ENCODE measurements at regions not wholly inside any gene's neighbourhood (a gene's known extent, or its start where the extent isn't known, plus 50 kb on each side); places are given as distances from the start of the nearest gene placed in this dataset.

GRCh38 chr11:110878513-110878912, 166.3 kb upstream of the ARHGAP20 start:
- Histone ChIP-seq H3K4me3 (ENCODE audit: low read depth, low read length) (no peak overlapping the region), H3K27me3 (ENCODE audit: control insufficient read depth, insufficient read depth, low read length) (no peaks in the 10 kb centered on the region), H3K27ac (ENCODE audit: low read depth, low read length) (no peak overlapping the region), H3K9me3 (ENCODE audit: control insufficient read depth, insufficient read depth, low read length) (no peaks in the 10 kb centered on the region)
- DNase-seq (ENCODE audit: low read depth, low spot score), result no peak
- TF ChIP-seq CTCF (IDR thresholded peaks at IDR 0.05; ENCODE audit: low read depth, low read length), result no peak
- POLR2A ChIA-PET, result no interaction called here
- CTCF ChIA-PET, result no interaction called here

GRCh38 chr11:110874437-110875030, 162.3 kb upstream of the ARHGAP20 start:
- H3K27me3 ChIP-seq (ENCODE audit: control insufficient read depth, insufficient read depth, low read length), result no peaks in the 10 kb centered on the region
- ChIA-PET CTCF (interaction anchor here (1.0 kb wide), 1 partner anchor 9 kb away, joined by 3 read pairs; no protein-coding TSS in a partner anchor), POLR2A (no interaction called here)
- H3K27ac ChIP-seq (ENCODE audit: low read depth, low read length), result no peak overlapping the region
- DNase-seq (ENCODE audit: low read depth, low spot score), result no peak
- H3K9me3 ChIP-seq (ENCODE audit: control insufficient read depth, insufficient read depth, low read length), result no peaks in the 10 kb centered on the region
- no peak overlapping the region for H3K4me3 ChIP-seq (ENCODE audit: low read depth, low read length)
- TF ChIP-seq CTCF (IDR thresholded peaks at IDR 0.05; ENCODE audit: low read depth, low read length), result no peak

GRCh38 chr11:110873975-110874374, 161.7 kb upstream of the ARHGAP20 start:
- Histone ChIP-seq H3K27ac (ENCODE audit: low read depth, low read length) (no peak overlapping the region), H3K27me3 (ENCODE audit: control insufficient read depth, insufficient read depth, low read length) (no peaks in the 10 kb centered on the region), H3K9me3 (ENCODE audit: control insufficient read depth, insufficient read depth, low read length) (no peaks in the 10 kb centered on the region), H3K4me3 (ENCODE audit: low read depth, low read length) (no peak overlapping the region)
- CTCF ChIA-PET, result interaction anchor here (1.0 kb wide), 1 partner anchor 10 kb away, joined by 3 read pairs; no protein-coding TSS in a partner anchor
- POLR2A ChIA-PET, result no interaction called here
- DNase-seq (ENCODE audit: low read depth, low spot score), result no peak
- no peak for TF ChIP-seq CTCF (IDR thresholded peaks at IDR 0.05; ENCODE audit: low read depth, low read length)

GRCh38 chr11:110870816-110871522, 158.7 kb upstream of the ARHGAP20 start:
- ChIA-PET POLR2A (no interaction called here), CTCF (no interaction called here)
- Histone ChIP-seq H3K27me3 (ENCODE audit: control insufficient read depth, insufficient read depth, low read length) (no peaks in the 10 kb centered on the region), H3K4me3 (ENCODE audit: low read depth, low read length) (no peak overlapping the region), H3K9me3 (ENCODE audit: control insufficient read depth, insufficient read depth, low read length) (no peaks in the 10 kb centered on the region), H3K27ac (ENCODE audit: low read depth, low read length) (no peak overlapping the region)
- TF ChIP-seq CTCF (IDR thresholded peaks at IDR 0.05; ENCODE audit: low read depth, low read length), result no peak
- no peak for DNase-seq (ENCODE audit: low read depth, low spot score)

GRCh38 chr11:110867951-110868350, 155.7 kb upstream of the ARHGAP20 start:
- no peak for DNase-seq (ENCODE audit: low read depth, low spot score)
- POLR2A ChIA-PET, result no interaction called here
- Histone ChIP-seq H3K27me3 (ENCODE audit: control insufficient read depth, insufficient read depth, low read length) (no peaks in the 10 kb centered on the region), H3K9me3 (ENCODE audit: control insufficient read depth, insufficient read depth, low read length) (no peaks in the 10 kb centered on the region), H3K27ac (ENCODE audit: low read depth, low read length) (no peak overlapping the region), H3K4me3 (ENCODE audit: low read depth, low read length) (no peak overlapping the region)
- no peak for TF ChIP-seq CTCF (IDR thresholded peaks at IDR 0.05; ENCODE audit: low read depth, low read length)
- CTCF ChIA-PET, result interaction anchor here (0.6 kb wide), 1 partner anchor 229 kb away, joined by 9 read pairs; no protein-coding TSS in a partner anchor
